Astrocyte of the cerebellum (primary cell): ENCODE measurements at regions not wholly inside any gene's neighbourhood (a gene's known extent, or its start where the extent isn't known, plus 50 kb on each side); places are given as distances from the start of the nearest gene placed in this dataset.

Experiments used
- DNase-seq: peaks from one replicate; pipeline ENCODE4 v3.0.0-alpha.2; 2011; ENCODE audit warnings: low read depth
- H3K4me3 ChIP-seq: 2 replicates; pipeline ENCODE4 v1.5.1; 2011; ENCODE audit warnings: mild to moderate bottlenecking, low read depth, low read length, moderate library complexity
- CTCF ChIP-seq: IDR thresholded peaks from 2 replicates; pipeline ENCODE4 v1.5.1; 2012; ENCODE audit warnings: low read length, low read depth, moderate library complexity, mild to moderate bottlenecking; ENCODE audit errors: missing control alignments
- in situ Hi-C: cut with HindIII; loops from 2 replicates; pipeline ENCODE4 v1.10.0; 2017; ENCODE audit warnings: low sequenced_read_pairs

GRCh38 chr13:26887594-26887993 lies 127.0 kb upstream of the GPR12 start:
- in situ Hi-C loops: no loop called here
- TF ChIP-seq CTCF: no peak
- H3K4me3 ChIP-seq: no peak overlapping the region
- DNase-seq: no peak

- in situ Hi-C loops: no loop called here
- DNase-seq: no peak
- no peak overlapping the region for H3K4me3 ChIP-seq
- TF ChIP-seq CTCF: no peak
Observed at GRCh38 chr13:26883613-26884257, 123.1 kb upstream of the GPR12 start.

GRCh38 chr13:26882731-26883130 lies 122.1 kb upstream of the GPR12 start:
- no peak for TF ChIP-seq CTCF
- no peak overlapping the region for H3K4me3 ChIP-seq
- no peak for DNase-seq
- in situ Hi-C loops: no loop called here

GRCh38 chr13:26881154-26881553 lies 120.6 kb upstream of the GPR12 start:
- no peak for DNase-seq
- in situ Hi-C loops: no loop called here
- H3K4me3 ChIP-seq: no peak overlapping the region
- TF ChIP-seq CTCF: no peak

- DNase-seq: no peak
- no peak overlapping the region for H3K4me3 ChIP-seq
- in situ Hi-C loops: no loop called here
- no peak for TF ChIP-seq CTCF
Observed at GRCh38 chr13:26880735-26881134, 120.1 kb upstream of the GPR12 start.

- in situ Hi-C loops: no loop called here
- DNase-seq: no peak
- H3K4me3 ChIP-seq: no peak overlapping the region
- no peak for TF ChIP-seq CTCF
Observed at GRCh38 chr13:26878438-26878837, 117.9 kb upstream of the GPR12 start.

GRCh38 chr13:26873386-26873698 lies 112.8 kb upstream of the GPR12 start:
- H3K4me3 ChIP-seq: no peak overlapping the region
- no peak for DNase-seq
- TF ChIP-seq CTCF: no peak
- in situ Hi-C loops: no loop called here
